GM21717 (cell line): ENCODE measurements at regions not wholly inside any gene's neighbourhood (a gene's known extent, or its start where the extent isn't known, plus 50 kb on each side); places are given as distances from the start of the nearest gene placed in this dataset.

Experiments
- ATAC-seq: cut with Tn5 transposase; IDR thresholded peaks from one replicate; pipeline ENCODE4 v1.9.1; 2021; ENCODE audit warnings: mild to moderate bottlenecking, moderate library complexity; ENCODE audit not compliant: unreplicated experiment

- no peak for ATAC-seq
These were observed 96.3 kb upstream of the ALDH1A3 start for GRCh38 chr15:100783291-100783690.

- no peak for ATAC-seq
These were observed 95.7 kb upstream of the ALDH1A3 start for GRCh38 chr15:100783760-100784492.

- ATAC-seq: no peak
These were observed 95.0 kb upstream of the ALDH1A3 start for GRCh38 chr15:100784493-100785180.

GRCh38 chr15:100785181-100786138, 94.2 kb upstream of the ALDH1A3 start:
- no peak for ATAC-seq

GRCh38 chr15:100786139-100786531, 93.5 kb upstream of the ALDH1A3 start:
- no peak for ATAC-seq

GRCh38 chr15:100786901-100787566, 92.6 kb upstream of the ALDH1A3 start:
- ATAC-seq: no peak

- no peak for ATAC-seq
These were observed 91.8 kb upstream of the ALDH1A3 start for GRCh38 chr15:100787567-100788417.

GRCh38 chr15:100788418-100789105, 91.1 kb upstream of the ALDH1A3 start:
- no peak for ATAC-seq

- no peak for ATAC-seq
These were observed 88.8 kb upstream of the ALDH1A3 start for GRCh38 chr15:100790786-100791265.

GRCh38 chr15:100794008-100794407, 85.6 kb upstream of the ALDH1A3 start:
- ATAC-seq: no peak

GRCh38 chr15:100801256-100801900, 78.3 kb upstream of the ALDH1A3 start:
- no peak for ATAC-seq

GRCh38 chr15:100802421-100803170, 77.0 kb upstream of the ALDH1A3 start:
- no peak for ATAC-seq

- ATAC-seq: no peak
These were observed 76.5 kb upstream of the ALDH1A3 start for GRCh38 chr15:100803171-100803440.

- ATAC-seq: no peak
These were observed 73.5 kb upstream of the ALDH1A3 start for GRCh38 chr15:100806157-100806556.

- ATAC-seq: no peak
These were observed 72.6 kb upstream of the ALDH1A3 start for GRCh38 chr15:100807028-100807427.

GRCh38 chr15:100808691-100809090, 70.9 kb upstream of the ALDH1A3 start:
- no peak for ATAC-seq

- ATAC-seq: no peak
These were observed 70.5 kb upstream of the ALDH1A3 start for GRCh38 chr15:100809151-100809550.

GRCh38 chr15:100809587-100809986, 70.0 kb upstream of the ALDH1A3 start:
- ATAC-seq: no peak
